Activated CD8-positive, alpha-beta T cell treated with anti-CD3 and anti-CD28 coated beads for 36 hours (primary cell): ENCODE measurements at regions not wholly inside any gene's neighbourhood (a gene's known extent, or its start where the extent isn't known, plus 50 kb on each side); places are given as distances from the start of the nearest gene placed in this dataset.

Experiments used
- ATAC-seq: fragments of 200-7000 bp; cut with Tn5 transposase; one replicate; pipeline ENCODE4 v1.10.0; 2021; ENCODE audit warnings: mild to moderate bottlenecking, moderate library complexity
- CTCF ChIA-PET: fragments of 350-600 bp; sonication (Branson Sonifier 250); formaldehyde crosslinking; loops from one replicate; lab custom pipeline; 2021; ENCODE audit warnings: antibody characterized with exemption; lab: Charles Lee
- POLR2A ChIA-PET: fragments of 350-600 bp; sonication (Branson Sonifier 250); formaldehyde crosslinking; loops from one replicate; lab custom pipeline; 2021; ENCODE audit warnings: antibody characterized with exemption; lab: Charles Lee
- DNase-seq: peaks from one replicate; pipeline ENCODE4 v3.0.0-alpha.2; 2020
- H3K27ac Mint-ChIP-seq: one replicate; pipeline ENCODE4 v1.8.0; 2021; ENCODE audit warnings: mild to moderate bottlenecking, mixed read lengths
- H3K27me3 Mint-ChIP-seq: one replicate; pipeline ENCODE4 v1.8.0; 2021; ENCODE audit warnings: mixed read lengths
- H3K36me3 Mint-ChIP-seq: one replicate; pipeline ENCODE4 v1.8.0; 2021; ENCODE audit warnings: low read depth, mixed read lengths
- H3K4me1 Mint-ChIP-seq: one replicate; pipeline ENCODE4 v1.8.0; 2021; ENCODE audit warnings: low read depth, mixed read lengths
- H3K4me3 Mint-ChIP-seq: one replicate; pipeline ENCODE4 v1.8.0; 2021; ENCODE audit warnings: mild to moderate bottlenecking, moderate library complexity, mixed read lengths
- H3K9me3 Mint-ChIP-seq: one replicate; pipeline ENCODE4 v1.8.0; 2021; ENCODE audit warnings: mixed read lengths
- intact Hi-C: fragments of 100-400 bp; cut with micrococcal nuclease; formaldehyde crosslinking; loops from one replicate; pipeline ENCODE4 v1.10.0; 2022
- TF ChIP-seq, protein P1 (sequence below): fragments of 200-600 bp; IDR thresholded peaks from one replicate; pipeline ENCODE4 v1.8.0; 2022; ENCODE audit warnings: antibody characterized with exemption, mild to moderate bottlenecking

DNA sequence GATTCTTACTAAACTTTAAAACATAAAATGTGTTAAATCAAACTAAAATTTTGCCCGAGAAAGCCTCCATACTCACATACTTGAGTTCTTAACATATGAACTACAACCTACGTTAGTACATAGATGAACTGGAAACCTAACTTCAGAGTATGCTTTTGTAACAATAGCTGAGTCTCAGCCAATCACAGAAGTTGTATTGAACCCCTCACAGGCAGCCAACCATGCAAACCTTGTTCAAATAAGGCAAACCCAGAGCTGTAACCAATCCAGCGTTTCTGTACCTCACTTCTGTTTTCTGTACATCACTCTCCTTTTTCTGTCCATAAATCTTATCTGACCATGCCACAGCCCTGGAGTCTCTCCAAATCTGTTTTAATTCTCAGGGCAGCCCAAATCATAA, 157.3 kb upstream of the COL1A2 start:
- Mint-ChIP-seq H3K27ac (no peak overlapping the region), H3K9me3 (no peaks in the 10 kb centered on the region), H3K4me3 (no peak overlapping the region), H3K27me3 (peaks cover 1% of the 10 kb centered on the region), H3K4me1 (no peaks in the 10 kb centered on the region), H3K36me3 (no peaks in the 10 kb centered on the region)
- POLR2A ChIA-PET: no interaction called here
- intact Hi-C loops: no loop called here
- ATAC-seq (no peak), DNase-seq (no peak)
- TF ChIP-seq, protein P1, sequence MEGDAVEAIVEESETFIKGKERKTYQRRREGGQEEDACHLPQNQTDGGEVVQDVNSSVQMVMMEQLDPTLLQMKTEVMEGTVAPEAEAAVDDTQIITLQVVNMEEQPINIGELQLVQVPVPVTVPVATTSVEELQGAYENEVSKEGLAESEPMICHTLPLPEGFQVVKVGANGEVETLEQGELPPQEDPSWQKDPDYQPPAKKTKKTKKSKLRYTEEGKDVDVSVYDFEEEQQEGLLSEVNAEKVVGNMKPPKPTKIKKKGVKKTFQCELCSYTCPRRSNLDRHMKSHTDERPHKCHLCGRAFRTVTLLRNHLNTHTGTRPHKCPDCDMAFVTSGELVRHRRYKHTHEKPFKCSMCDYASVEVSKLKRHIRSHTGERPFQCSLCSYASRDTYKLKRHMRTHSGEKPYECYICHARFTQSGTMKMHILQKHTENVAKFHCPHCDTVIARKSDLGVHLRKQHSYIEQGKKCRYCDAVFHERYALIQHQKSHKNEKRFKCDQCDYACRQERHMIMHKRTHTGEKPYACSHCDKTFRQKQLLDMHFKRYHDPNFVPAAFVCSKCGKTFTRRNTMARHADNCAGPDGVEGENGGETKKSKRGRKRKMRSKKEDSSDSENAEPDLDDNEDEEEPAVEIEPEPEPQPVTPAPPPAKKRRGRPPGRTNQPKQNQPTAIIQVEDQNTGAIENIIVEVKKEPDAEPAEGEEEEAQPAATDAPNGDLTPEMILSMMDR: no peak
- CTCF ChIA-PET: no interaction called here

DNA sequence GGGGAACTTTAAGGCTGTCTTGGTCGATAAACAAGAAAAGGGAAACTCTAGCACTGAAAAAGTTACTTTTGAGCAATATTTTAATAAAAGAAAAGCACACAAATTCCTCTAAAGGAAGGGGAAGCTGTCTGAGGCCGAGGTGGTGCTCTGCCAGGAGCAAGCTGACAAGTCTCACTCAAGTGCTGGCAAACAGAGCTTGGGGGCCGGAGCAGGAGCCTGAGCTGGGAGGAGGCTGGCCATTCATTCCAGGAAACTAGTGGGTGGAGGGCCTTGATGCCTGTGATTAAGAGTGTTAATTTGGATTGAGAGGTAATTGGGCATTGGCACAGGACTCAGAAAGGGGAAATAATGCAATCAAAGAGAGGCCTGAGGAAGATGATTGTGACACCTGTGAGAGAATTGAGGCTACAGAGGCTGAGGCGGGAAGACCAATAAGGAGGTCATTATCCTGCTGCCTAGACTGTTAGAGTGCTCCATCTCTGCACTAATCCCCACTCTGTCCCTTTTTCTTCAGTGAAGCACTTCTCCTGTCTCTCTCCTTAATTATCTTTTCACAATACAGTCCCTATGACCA, 154.9 kb upstream of the COL1A2 start:
- H3K4me3 Mint-ChIP-seq: no peak overlapping the region
- H3K4me1 Mint-ChIP-seq: no peaks in the 10 kb centered on the region
- H3K9me3 Mint-ChIP-seq: no peaks in the 10 kb centered on the region
- DNase-seq (no peak), ATAC-seq (no peak)
- H3K36me3 Mint-ChIP-seq: no peaks in the 10 kb centered on the region
- H3K27me3 Mint-ChIP-seq: no peaks in the 10 kb centered on the region
- intact Hi-C loops: no loop called here
- ChIA-PET POLR2A (interaction anchor here (0.6 kb wide), 1 partner anchor 85 kb away, joined by 3 read pairs; no protein-coding TSS in a partner anchor), CTCF (no interaction called here)
- no peak overlapping the region for H3K27ac Mint-ChIP-seq
- TF ChIP-seq, protein P1: no peak

DNA sequence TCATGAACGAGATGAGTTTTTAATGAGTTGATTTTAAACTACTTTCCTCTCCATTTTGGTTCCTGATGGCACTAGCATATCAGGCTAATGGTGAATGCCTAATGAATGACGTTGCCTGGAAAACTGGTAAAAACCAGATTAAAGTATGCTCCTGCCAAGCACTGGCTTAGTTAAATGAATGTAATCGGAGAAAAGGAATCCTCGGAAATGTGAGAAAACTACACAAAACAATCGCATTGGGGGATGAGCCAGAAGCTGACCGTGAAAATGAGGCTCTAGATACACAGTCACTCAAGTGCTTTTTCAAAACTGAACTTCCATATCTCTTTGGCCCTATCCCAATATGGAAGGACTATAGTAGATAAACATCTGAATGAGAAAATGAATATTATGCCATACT, 153.8 kb upstream of the COL1A2 start:
- H3K27me3 Mint-ChIP-seq: no peaks in the 10 kb centered on the region
- POLR2A ChIA-PET: no interaction called here
- no peaks in the 10 kb centered on the region for H3K4me1 Mint-ChIP-seq
- CTCF ChIA-PET: interaction anchor here (1.2 kb wide), 1 partner anchor 154 kb away, joined by 3 read pairs; the partner anchor contains the start of gene COL1A2
- H3K36me3 Mint-ChIP-seq: no peaks in the 10 kb centered on the region
- intact Hi-C loops: no loop called here
- H3K27ac Mint-ChIP-seq: no peak overlapping the region
- TF ChIP-seq, protein P1: no peak
- no peaks in the 10 kb centered on the region for H3K9me3 Mint-ChIP-seq
- DNase-seq (no peak), ATAC-seq (no peak)
- H3K4me3 Mint-ChIP-seq: no peak overlapping the region

DNA sequence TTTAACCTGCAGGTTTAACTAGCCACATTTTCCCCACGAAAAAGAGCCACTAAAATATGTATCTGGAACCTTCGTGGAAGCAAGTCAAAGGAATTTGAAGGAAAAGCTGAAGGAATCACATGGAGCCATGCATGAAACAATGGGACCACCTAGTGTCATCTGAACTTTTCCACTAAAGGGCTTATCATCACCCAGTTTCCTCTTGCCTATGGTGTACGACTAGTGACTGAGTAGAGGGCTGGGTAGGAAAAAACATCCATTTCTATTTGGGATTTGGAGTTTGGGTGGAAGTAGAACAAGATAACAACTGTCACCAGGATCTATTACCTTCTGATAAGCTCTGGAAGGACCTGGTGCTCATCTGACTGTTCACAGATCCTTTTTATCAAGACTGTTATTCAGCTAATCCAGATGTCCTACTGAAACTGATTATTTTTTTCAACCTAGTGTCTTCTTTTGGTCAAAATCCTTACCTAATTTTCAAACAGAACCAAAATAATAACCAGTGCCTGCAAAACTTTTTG, 153.2 kb upstream of the COL1A2 start:
- Mint-ChIP-seq H3K9me3 (no peaks in the 10 kb centered on the region), H3K27ac (no peak overlapping the region), H3K36me3 (no peaks in the 10 kb centered on the region), H3K27me3 (no peaks in the 10 kb centered on the region), H3K4me1 (no peaks in the 10 kb centered on the region), H3K4me3 (no peak overlapping the region)
- ChIA-PET POLR2A (no interaction called here), CTCF (interaction anchor here (0.8 to 1.2 kb wide), 2 partner anchors 154 to 799 kb away, joined by 3 read pairs; partner anchors contain the start of gene COL1A2)
- ATAC-seq (no peak), DNase-seq (no peak)
- TF ChIP-seq, protein P1: no peak
- intact Hi-C loops: no loop called here

DNA sequence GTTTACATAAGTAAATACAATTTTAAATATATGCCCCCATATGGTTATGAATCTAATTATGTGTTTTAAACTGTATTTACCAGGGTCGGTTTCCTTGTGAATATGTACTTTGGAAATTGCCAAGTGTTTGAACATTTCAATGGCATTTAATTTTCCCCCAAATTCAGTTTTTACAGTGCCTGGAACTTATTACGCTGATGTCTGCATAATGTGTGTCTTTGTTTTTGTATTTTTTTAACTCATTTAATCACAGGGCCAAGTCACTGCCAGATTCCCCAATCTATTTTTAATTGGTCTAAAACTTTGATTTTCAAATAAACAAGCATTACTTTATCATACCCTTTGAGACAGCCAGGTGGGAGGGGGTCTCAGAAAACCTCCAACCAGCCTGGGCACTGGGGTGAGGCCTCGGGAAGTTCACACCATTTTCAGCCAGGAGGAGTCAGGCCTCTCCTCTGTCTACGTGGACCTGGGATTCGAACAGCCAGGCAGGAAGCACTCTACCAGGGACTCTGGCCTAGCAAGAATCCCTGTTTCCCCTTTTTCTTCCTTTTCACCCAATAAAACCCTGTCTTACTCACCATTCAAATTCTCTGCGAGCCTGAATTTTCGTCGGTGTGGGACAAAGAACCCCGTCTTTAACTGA, 151.5 kb upstream of the COL1A2 start:
- H3K4me1 Mint-ChIP-seq: no peaks in the 10 kb centered on the region
- H3K9me3 Mint-ChIP-seq: no peaks in the 10 kb centered on the region
- CTCF ChIA-PET: no interaction called here
- POLR2A ChIA-PET: no interaction called here
- H3K27me3 Mint-ChIP-seq: no peaks in the 10 kb centered on the region
- no peak for ATAC-seq
- no peak overlapping the region for H3K4me3 Mint-ChIP-seq
- no peaks in the 10 kb centered on the region for H3K36me3 Mint-ChIP-seq
- intact Hi-C loops: no loop called here
- no peak overlapping the region for H3K27ac Mint-ChIP-seq
- TF ChIP-seq, protein P1: no peak
- DNase-seq: no peak
